ENCODE measurements at regions not wholly inside any gene's neighbourhood (a gene's known extent, or its start where the extent isn't known, plus 50 kb on each side); places are given as distances from the start of the nearest gene placed in this dataset.

DNA sequence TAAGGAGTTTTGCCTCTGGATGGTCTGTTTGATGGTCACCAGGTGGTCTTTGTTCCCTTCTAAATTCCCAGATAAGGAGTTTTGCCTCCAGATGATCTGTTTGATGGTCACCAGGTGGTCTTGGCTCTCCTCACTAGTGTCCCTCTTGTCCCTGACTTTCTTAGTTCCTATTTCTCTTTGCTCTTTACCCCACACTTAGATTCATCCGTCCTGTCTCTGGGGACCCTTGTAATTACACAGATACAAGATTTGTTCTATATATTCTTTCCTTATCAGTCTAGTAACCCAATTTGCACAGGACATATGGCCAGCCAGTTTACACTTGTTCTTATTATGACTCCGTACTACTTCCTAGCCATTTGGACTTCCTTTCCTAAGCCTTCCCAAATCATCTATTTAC, 84.0 kb upstream of the B3GAT2 start:
- TF ChIP-seq, protein P1, sequence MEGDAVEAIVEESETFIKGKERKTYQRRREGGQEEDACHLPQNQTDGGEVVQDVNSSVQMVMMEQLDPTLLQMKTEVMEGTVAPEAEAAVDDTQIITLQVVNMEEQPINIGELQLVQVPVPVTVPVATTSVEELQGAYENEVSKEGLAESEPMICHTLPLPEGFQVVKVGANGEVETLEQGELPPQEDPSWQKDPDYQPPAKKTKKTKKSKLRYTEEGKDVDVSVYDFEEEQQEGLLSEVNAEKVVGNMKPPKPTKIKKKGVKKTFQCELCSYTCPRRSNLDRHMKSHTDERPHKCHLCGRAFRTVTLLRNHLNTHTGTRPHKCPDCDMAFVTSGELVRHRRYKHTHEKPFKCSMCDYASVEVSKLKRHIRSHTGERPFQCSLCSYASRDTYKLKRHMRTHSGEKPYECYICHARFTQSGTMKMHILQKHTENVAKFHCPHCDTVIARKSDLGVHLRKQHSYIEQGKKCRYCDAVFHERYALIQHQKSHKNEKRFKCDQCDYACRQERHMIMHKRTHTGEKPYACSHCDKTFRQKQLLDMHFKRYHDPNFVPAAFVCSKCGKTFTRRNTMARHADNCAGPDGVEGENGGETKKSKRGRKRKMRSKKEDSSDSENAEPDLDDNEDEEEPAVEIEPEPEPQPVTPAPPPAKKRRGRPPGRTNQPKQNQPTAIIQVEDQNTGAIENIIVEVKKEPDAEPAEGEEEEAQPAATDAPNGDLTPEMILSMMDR (IDR thresholded peaks at IDR 0.05; ENCODE audit: low read depth, low read length) = no peak
- H3K4me3 ChIP-seq (ENCODE audit: low read depth, low read length) = no peak overlapping the region

DNA sequence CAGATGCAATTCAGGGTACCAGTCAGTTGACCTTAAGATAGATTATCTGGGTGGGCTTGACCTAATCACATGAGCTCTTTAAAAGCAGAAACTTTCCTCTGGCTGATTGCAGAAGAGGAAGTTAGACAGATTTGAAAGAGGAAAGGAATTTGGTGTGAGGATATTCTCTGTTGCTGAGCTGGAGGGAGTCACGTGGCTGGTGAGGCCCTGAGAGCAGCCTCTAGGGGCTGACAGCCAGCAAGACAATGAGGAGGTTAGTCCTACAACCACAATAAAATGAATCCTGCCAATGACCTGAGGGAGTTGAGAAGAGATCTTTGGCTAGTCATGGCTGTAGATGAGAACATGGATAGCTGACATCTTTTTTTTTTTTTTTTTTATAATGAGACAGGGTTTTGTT, 87.0 kb upstream of the B3GAT2 start:
- H3K4me3 ChIP-seq (ENCODE audit: low read depth, low read length) = no peak overlapping the region
- TF ChIP-seq, protein P1 (IDR thresholded peaks at IDR 0.05; ENCODE audit: low read depth, low read length) = no peak

DNA sequence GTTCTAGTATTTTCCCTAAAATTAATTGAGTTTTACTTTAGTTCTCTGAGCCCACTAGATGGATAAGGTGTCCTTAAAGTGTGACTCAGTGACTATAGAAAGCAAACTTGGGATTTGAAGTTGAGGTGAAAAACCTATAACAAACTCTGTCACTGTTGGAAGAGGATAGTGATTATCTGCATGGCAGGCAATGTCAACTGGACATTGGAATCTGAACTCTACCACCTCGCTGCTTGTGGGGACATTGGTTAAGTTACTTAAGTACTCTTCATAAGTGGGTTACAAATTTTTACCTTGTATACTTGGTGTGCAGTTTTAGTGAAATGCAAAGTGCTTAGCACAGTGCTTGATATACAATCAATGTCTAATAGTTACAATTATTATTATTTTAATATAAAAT, 87.9 kb upstream of the B3GAT2 start:
- H3K4me3 ChIP-seq (ENCODE audit: low read depth, low read length) = no peak overlapping the region
- TF ChIP-seq, protein P1 (IDR thresholded peaks at IDR 0.05; ENCODE audit: low read depth, low read length) = no peak

DNA sequence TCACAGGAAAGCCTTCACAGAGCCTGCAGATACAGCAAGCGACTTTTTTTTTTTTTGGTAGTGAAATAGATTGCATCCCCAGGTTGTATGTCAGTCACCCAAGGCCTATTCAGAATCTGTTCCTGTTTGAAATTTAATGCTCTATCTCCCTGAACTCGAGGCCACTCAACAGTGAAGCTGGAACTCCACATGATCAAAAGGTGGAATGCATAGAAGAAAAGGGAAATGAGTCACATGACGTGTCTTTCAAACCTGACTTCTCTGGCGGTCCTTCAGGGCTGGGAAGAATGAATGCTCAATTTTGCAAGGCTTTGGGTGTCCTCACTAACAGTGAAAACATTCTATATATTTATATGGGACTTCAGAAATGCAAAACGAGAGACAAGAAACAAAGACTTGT, 88.4 kb upstream of the B3GAT2 start:
- TF ChIP-seq, protein P1 (IDR thresholded peaks at IDR 0.05; ENCODE audit: low read depth, low read length) = no peak
- H3K4me3 ChIP-seq (ENCODE audit: low read depth, low read length) = no peak overlapping the region

DNA sequence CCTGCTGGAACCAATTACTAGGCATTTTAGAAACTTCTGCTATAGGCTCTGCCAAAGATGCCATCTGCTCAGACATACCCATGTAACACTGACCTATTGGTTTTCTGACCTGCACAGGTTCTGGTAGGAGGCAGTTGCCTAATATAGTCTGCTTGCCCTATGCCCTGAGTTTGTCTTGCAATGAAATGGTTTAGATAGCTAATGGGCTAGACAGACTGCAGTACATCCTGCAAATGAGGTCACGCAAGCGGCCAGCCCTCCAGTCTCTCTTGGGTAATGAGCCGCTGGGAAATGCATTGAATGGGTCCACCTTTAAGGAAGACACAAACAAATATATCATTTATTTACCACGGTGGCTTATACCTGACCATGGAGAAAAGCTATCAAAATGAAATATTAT, 90.6 kb upstream of the B3GAT2 start:
- TF ChIP-seq, protein P1 (IDR thresholded peaks at IDR 0.05; ENCODE audit: low read depth, low read length) = no peak
- H3K4me3 ChIP-seq (ENCODE audit: low read depth, low read length) = no peak overlapping the region

DNA sequence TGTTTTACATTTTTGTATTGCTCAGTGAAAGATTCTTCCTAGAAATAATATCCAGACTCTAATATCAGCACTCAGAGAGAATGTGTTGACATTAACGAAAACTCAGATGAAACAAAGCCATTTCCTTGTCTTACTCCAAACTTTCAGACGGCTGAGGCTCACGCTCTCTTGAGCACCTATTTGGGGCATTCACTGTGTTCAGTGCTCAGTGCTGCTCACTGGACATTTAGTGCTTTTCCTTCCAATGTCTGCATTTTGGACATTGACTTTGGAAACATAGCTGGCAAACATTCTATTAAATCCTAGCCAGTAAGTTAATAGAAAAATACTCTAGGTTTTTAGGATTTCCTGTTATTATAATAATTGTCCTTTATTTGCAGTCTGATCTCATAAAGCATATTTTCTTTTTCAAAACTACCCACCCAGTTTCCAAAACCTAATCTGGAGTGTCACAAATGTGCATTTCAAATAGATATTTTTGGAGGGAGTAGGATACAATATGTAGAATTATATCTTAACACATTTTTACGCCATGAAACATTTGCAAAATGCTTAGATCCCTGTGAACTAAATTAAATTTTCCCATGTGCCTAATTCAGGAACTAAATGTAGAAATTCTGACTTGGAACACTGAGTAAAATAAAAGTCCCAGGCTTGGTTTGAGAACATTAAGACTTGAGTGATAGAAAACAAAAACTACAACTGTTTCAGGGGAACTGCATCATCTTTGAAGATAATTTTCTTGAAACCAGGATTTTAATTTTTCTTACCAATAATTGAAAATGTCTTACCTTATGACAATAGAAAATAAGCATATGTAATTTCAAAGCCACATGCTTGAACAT, 91.7 kb upstream of the B3GAT2 start:
- no peak overlapping the region for H3K4me3 ChIP-seq (ENCODE audit: low read depth, low read length)
- TF ChIP-seq, protein P1 (IDR thresholded peaks at IDR 0.05; ENCODE audit: low read depth, low read length) = no peak

DNA sequence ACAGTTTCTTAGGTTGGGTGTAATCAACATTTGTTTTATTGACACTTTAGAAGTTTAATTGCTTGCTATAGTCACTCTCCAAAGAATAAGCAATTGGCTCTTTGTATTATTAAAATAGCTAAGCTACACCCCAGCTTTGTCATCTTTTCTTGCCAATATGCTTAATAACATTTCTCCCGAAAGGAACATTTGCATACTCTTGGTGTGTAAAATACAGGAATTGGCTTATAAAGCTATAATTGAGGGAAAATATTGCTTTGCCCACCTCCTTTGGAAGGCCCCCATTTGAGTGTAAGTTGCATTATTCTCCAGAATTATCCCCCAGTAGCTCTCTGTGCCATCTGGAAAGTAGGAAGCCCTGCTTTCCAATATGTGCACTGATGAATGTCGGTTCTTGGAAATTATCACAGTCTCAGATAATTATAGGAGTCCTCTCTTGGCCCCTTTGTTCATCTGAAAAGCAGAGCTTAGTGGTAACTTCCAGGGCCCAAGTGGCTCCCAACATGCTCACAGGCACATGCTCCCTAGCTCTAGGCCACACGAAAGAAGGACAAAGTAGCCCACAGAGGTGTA, 92.4 kb upstream of the B3GAT2 start:
- no peak overlapping the region for H3K4me3 ChIP-seq (ENCODE audit: low read depth, low read length)
- TF ChIP-seq, protein P1 (IDR thresholded peaks at IDR 0.05; ENCODE audit: low read depth, low read length) = no peak

Measured in WI38 (cell line).